ENCODE measurements at regions not wholly inside any gene's neighbourhood (a gene's known extent, or its start where the extent isn't known, plus 50 kb on each side); places are given as distances from the start of the nearest gene placed in this dataset.

DNA sequence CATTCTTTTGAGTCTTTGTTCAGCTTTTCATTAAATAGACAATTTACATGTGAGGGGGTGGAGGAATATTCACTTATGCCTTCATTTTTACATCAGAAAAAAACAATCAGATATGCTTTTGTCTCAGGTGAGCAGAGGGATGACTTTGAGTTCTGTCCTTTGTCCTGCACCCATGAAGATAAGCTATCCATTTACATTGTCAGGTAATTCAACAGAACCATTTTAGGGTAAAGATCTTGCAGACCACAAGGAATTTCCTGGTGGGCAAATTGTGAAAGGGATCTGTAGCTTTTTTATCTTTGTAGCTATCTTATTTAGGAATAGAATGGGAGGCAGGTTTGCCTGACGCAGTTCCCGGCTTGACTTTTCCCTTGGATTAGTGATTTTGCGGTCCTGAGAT, 242.7 kb upstream of the IRF2BP2 start (continued):
- TF ChIP-seq, protein P1, sequence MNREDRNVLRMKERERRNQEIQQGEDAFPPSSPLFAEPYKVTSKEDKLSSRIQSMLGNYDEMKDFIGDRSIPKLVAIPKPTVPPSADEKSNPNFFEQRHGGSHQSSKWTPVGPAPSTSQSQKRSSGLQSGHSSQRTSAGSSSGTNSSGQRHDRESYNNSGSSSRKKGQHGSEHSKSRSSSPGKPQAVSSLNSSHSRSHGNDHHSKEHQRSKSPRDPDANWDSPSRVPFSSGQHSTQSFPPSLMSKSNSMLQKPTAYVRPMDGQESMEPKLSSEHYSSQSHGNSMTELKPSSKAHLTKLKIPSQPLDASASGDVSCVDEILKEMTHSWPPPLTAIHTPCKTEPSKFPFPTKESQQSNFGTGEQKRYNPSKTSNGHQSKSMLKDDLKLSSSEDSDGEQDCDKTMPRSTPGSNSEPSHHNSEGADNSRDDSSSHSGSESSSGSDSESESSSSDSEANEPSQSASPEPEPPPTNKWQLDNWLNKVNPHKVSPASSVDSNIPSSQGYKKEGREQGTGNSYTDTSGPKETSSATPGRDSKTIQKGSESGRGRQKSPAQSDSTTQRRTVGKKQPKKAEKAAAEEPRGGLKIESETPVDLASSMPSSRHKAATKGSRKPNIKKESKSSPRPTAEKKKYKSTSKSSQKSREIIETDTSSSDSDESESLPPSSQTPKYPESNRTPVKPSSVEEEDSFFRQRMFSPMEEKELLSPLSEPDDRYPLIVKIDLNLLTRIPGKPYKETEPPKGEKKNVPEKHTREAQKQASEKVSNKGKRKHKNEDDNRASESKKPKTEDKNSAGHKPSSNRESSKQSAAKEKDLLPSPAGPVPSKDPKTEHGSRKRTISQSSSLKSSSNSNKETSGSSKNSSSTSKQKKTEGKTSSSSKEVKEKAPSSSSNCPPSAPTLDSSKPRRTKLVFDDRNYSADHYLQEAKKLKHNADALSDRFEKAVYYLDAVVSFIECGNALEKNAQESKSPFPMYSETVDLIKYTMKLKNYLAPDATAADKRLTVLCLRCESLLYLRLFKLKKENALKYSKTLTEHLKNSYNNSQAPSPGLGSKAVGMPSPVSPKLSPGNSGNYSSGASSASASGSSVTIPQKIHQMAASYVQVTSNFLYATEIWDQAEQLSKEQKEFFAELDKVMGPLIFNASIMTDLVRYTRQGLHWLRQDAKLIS (CRISPR knock-in tag; IDR thresholded peaks at IDR 0.05): no peak
- TF ChIP-seq HEY1 (CRISPR knock-in tag; IDR thresholded peaks at IDR 0.05; ENCODE audit: borderline replicate concordance) (no peak), TCF7 (IDR thresholded peaks at IDR 0.05; ENCODE audit: borderline replicate concordance) (no peak), ZFP30 (CRISPR knock-in tag; IDR thresholded peaks at IDR 0.05; ENCODE audit: borderline replicate concordance) (no peak), ZNF140 (CRISPR knock-in tag; IDR thresholded peaks at IDR 0.05) (no peak), KDM2B (CRISPR knock-in tag; IDR thresholded peaks at IDR 0.05) (no peak)

Measured in K562 (cell line).